IMR-90 (cell line): ENCODE measurements at regions not wholly inside any gene's neighbourhood (a gene's known extent, or its start where the extent isn't known, plus 50 kb on each side); places are given as distances from the start of the nearest gene placed in this dataset.

ENCODE experiments used
- FOS ChIP-seq: fragments of 150-350 bp; IDR thresholded peaks from 2 replicates; pipeline ENCODE4 v1.6.1; 2016; ENCODE audit warnings: low read depth, low read length
- POLR2A ChIP-seq: IDR thresholded peaks from 2 replicates; pipeline ENCODE4 v1.6.1; 2012; ENCODE audit warnings: mild to moderate bottlenecking, low read depth, low read length
- TF ChIP-seq, protein P1 (sequence below): conservative IDR thresholded peaks from 2 replicates; pipeline ENCODE4 v1.5.1; 2012; ENCODE audit warnings: mild to moderate bottlenecking, low read depth, low read length, improper control_type of control experiment
- TF ChIP-seq, protein P2 (sequence below): fragments of 150-350 bp; IDR thresholded peaks from 2 replicates; pipeline ENCODE4 v1.6.1; 2017; ENCODE audit warnings: mild to moderate bottlenecking, antibody characterized with exemption, low read length, low read depth

DNA sequence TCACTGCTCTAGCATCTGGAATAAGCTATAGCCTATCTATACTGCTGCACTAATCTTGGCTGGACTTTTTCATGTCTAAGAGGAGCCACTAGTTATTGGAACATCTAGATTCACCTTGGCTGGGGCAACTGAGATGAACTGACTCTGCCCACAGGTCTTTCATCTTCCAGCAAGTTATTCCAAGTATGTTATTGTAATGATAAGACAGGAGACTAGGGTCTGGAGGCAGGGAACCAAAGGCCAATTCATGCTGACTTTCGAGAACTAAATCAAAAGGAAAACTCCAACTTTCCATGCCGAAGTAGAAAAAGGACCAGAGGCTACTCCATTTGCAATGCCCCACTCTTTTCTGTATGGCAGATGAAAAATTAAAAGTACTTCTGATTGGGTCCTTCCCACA, 1243.0 kb upstream of the RAG2 start:
- TF ChIP-seq, protein P1, sequence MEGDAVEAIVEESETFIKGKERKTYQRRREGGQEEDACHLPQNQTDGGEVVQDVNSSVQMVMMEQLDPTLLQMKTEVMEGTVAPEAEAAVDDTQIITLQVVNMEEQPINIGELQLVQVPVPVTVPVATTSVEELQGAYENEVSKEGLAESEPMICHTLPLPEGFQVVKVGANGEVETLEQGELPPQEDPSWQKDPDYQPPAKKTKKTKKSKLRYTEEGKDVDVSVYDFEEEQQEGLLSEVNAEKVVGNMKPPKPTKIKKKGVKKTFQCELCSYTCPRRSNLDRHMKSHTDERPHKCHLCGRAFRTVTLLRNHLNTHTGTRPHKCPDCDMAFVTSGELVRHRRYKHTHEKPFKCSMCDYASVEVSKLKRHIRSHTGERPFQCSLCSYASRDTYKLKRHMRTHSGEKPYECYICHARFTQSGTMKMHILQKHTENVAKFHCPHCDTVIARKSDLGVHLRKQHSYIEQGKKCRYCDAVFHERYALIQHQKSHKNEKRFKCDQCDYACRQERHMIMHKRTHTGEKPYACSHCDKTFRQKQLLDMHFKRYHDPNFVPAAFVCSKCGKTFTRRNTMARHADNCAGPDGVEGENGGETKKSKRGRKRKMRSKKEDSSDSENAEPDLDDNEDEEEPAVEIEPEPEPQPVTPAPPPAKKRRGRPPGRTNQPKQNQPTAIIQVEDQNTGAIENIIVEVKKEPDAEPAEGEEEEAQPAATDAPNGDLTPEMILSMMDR: no peak
- TF ChIP-seq FOS (no peak), POLR2A (no peak)
- TF ChIP-seq, protein P2, sequence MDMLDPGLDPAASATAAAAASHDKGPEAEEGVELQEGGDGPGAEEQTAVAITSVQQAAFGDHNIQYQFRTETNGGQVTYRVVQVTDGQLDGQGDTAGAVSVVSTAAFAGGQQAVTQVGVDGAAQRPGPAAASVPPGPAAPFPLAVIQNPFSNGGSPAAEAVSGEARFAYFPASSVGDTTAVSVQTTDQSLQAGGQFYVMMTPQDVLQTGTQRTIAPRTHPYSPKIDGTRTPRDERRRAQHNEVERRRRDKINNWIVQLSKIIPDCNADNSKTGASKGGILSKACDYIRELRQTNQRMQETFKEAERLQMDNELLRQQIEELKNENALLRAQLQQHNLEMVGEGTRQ: no peak
